ENCODE measurements at regions not wholly inside any gene's neighbourhood (a gene's known extent, or its start where the extent isn't known, plus 50 kb on each side); places are given as distances from the start of the nearest gene placed in this dataset.
"Not testable (repeated sequence)": the region's sequence is repeated elsewhere in the genome, so short reads cannot be mapped to it uniquely, and the experiment has no call there.

- CTCF ChIA-PET = interaction anchor here (0.8 to 2.5 kb wide), 2 partner anchors 23 to 433 kb away, joined by 4 to 9 read pairs; no protein-coding TSS in a partner anchor
- 100% methylated on average over 2 of the region's 4 CpGs for WGBS (ENCODE audit: insufficient coverage)
These were observed 304.6 kb downstream of the MTX2 start for GRCh38 chr2:176573612-176574483.

GRCh38 chr2:176574484-176575236, 305.4 kb downstream of the MTX2 start:
- 100% methylated on average over 4 of the region's 9 CpGs for WGBS (ENCODE audit: insufficient coverage)
- Histone ChIP-seq H3K4me1 (ENCODE audit: control extremely low read depth in 1 of 4, control insufficient read depth in 4 of 4, insufficient read depth in 4 of 4, low read length in 3 of 4) (peaks cover 0 to 6% (median 5%) of the 10 kb centered on the region in 4 experiments), H3K27me3 (replicated peaks in 2 of 5; ENCODE audit: control insufficient read depth in 4 of 5, insufficient read depth in 5 of 5, low read length in 4 of 5) (peaks cover 0 to 3% (median 1%) of the 10 kb centered on the region in 5 experiments), H3K9me3 (ENCODE audit: control extremely low read depth in 1 of 5, control insufficient read depth in 4 of 5, insufficient read depth in 2 of 5, low read depth in 1 of 5, low read length in 4 of 5) (no peaks in the 10 kb centered on the region), H3K4me3 (ENCODE audit: control insufficient read depth in 1 of 7, extremely low read depth in 1 of 7, insufficient read depth in 4 of 7, low read depth in 2 of 7, low read length in 6 of 7) (no peak overlapping the region), H3K27ac (ENCODE audit: insufficient read depth in 1 of 2, low read depth in 1 of 2, low read length in 2 of 2, poor library complexity in 1 of 2, severe bottlenecking in 2 of 2) (no peak overlapping the region), H3K36me3 (ENCODE audit: control insufficient read depth in 4 of 4, insufficient read depth in 4 of 4, low read length in 3 of 4) (no peaks in the 10 kb centered on the region)
- CTCF ChIA-PET = interaction anchor here (0.8 to 2.5 kb wide), 2 partner anchors 23 to 434 kb away, joined by 4 to 9 read pairs; no protein-coding TSS in a partner anchor
- POLR2A ChIA-PET = no interaction called here
- no peak for DNase-seq

More at GRCh38 chr2:176573612-176574483, 304.6 kb downstream of the MTX2 start:
- Histone ChIP-seq H3K27me3 (replicated peaks in 2 of 5; ENCODE audit: control insufficient read depth in 4 of 5, insufficient read depth in 5 of 5, low read length in 4 of 5) (peaks cover 0 to 6% (median 1%) of the 10 kb centered on the region in 5 experiments), H3K9me3 (ENCODE audit: control extremely low read depth in 1 of 5, control insufficient read depth in 4 of 5, insufficient read depth in 2 of 5, low read depth in 1 of 5, low read length in 4 of 5) (no peaks in the 10 kb centered on the region), H3K27ac (ENCODE audit: insufficient read depth in 1 of 2, low read depth in 1 of 2, low read length in 2 of 2, poor library complexity in 1 of 2, severe bottlenecking in 2 of 2) (no peak overlapping the region), H3K4me1 (ENCODE audit: control extremely low read depth in 1 of 4, control insufficient read depth in 4 of 4, insufficient read depth in 4 of 4, low read length in 3 of 4) (peaks cover 0 to 6% (median 5%) of the 10 kb centered on the region in 4 experiments), H3K4me3 (ENCODE audit: control insufficient read depth in 1 of 7, extremely low read depth in 1 of 7, insufficient read depth in 4 of 7, low read depth in 2 of 7, low read length in 6 of 7) (no peak overlapping the region), H3K36me3 (ENCODE audit: control insufficient read depth in 4 of 4, insufficient read depth in 4 of 4, low read length in 3 of 4) (no peaks in the 10 kb centered on the region)
- no peak for DNase-seq
- POLR2A ChIA-PET = no interaction called here

- POLR2A ChIA-PET = no interaction called here
- H3K4me3 ChIP-seq (ENCODE audit: control insufficient read depth in 1 of 7, extremely low read depth in 1 of 7, insufficient read depth in 4 of 7, low read depth in 2 of 7, low read length in 6 of 7) = no peak overlapping the region
- H3K36me3 ChIP-seq (ENCODE audit: control insufficient read depth in 4 of 4, insufficient read depth in 4 of 4, low read length in 3 of 4) = no peaks in the 10 kb centered on the region
- no peak overlapping the region for H3K27ac ChIP-seq (ENCODE audit: insufficient read depth in 1 of 2, low read depth in 1 of 2, low read length in 2 of 2, poor library complexity in 1 of 2, severe bottlenecking in 2 of 2)
- H3K27me3 ChIP-seq (replicated peaks in 2 of 5; ENCODE audit: control insufficient read depth in 4 of 5, insufficient read depth in 5 of 5, low read length in 4 of 5) = peaks cover 0 to 4% (median 1%) of the 10 kb centered on the region in 5 experiments
- H3K9me3 ChIP-seq (ENCODE audit: control extremely low read depth in 1 of 5, control insufficient read depth in 4 of 5, insufficient read depth in 2 of 5, low read depth in 1 of 5, low read length in 4 of 5) = no peaks in the 10 kb centered on the region
- H3K4me1 ChIP-seq (ENCODE audit: control extremely low read depth in 1 of 4, control insufficient read depth in 4 of 4, insufficient read depth in 4 of 4, low read length in 3 of 4) = peaks cover 0 to 6% (median 5%) of the 10 kb centered on the region in 4 experiments
- DNase-seq = no peak
- 97% methylated on average over 5 of the region's 6 CpGs for WGBS (ENCODE audit: insufficient coverage)
- CTCF ChIA-PET = interaction anchor here (2.5 kb wide), 1 partner anchor 435 kb away, joined by 9 read pairs; no protein-coding TSS in a partner anchor
These were observed 306.0 kb downstream of the MTX2 start for GRCh38 chr2:176575237-176575744.

- no peak overlapping the region for H3K4me3 ChIP-seq (ENCODE audit: control insufficient read depth in 1 of 7, extremely low read depth in 1 of 7, insufficient read depth in 4 of 7, low read depth in 2 of 7, low read length in 6 of 7)
- H3K27me3 ChIP-seq (replicated peaks in 2 of 5; ENCODE audit: control insufficient read depth in 4 of 5, insufficient read depth in 5 of 5, low read length in 4 of 5) = peaks cover 0 to 10% (median 2%) of the 10 kb centered on the region in 5 experiments
- ChIA-PET CTCF (interaction anchor here (1.6 kb wide), 1 partner anchor 16 kb away, joined by 3 read pairs; no protein-coding TSS in a partner anchor), POLR2A (no interaction called here)
- H3K27ac ChIP-seq (ENCODE audit: insufficient read depth in 1 of 2, low read depth in 1 of 2, low read length in 2 of 2, poor library complexity in 1 of 2, severe bottlenecking in 2 of 2) = no peak overlapping the region
- H3K9me3 ChIP-seq (ENCODE audit: control extremely low read depth in 1 of 5, control insufficient read depth in 4 of 5, insufficient read depth in 2 of 5, low read depth in 1 of 5, low read length in 4 of 5) = no peaks in the 10 kb centered on the region
- DNase-seq = no peak
- WGBS (ENCODE audit: insufficient coverage) = no CpG with 5 or more reads among the region's 1 CpG
- no peaks in the 10 kb centered on the region for H3K36me3 ChIP-seq (ENCODE audit: control insufficient read depth in 4 of 4, insufficient read depth in 4 of 4, low read length in 3 of 4)
- peaks cover 0 to 6% (median 5%) of the 10 kb centered on the region in 4 experiments for H3K4me1 ChIP-seq (ENCODE audit: control extremely low read depth in 1 of 4, control insufficient read depth in 4 of 4, insufficient read depth in 4 of 4, low read length in 3 of 4)
These were observed 307.8 kb downstream of the MTX2 start for GRCh38 chr2:176577054-176577453.

- not testable (repeated sequence) for DNase-seq; H3K9me3 ChIP-seq (ENCODE audit: control extremely low read depth in 1 of 5, control insufficient read depth in 4 of 5, insufficient read depth in 2 of 5, low read depth in 1 of 5, low read length in 4 of 5); H3K27ac ChIP-seq (ENCODE audit: insufficient read depth in 1 of 2, low read depth in 1 of 2, low read length in 2 of 2, poor library complexity in 1 of 2, severe bottlenecking in 2 of 2); H3K36me3 ChIP-seq (ENCODE audit: control insufficient read depth in 4 of 4, insufficient read depth in 4 of 4, low read length in 3 of 4); H3K4me3 ChIP-seq (ENCODE audit: control insufficient read depth in 1 of 7, extremely low read depth in 1 of 7, insufficient read depth in 4 of 7, low read depth in 2 of 7, low read length in 6 of 7); H3K4me1 ChIP-seq (ENCODE audit: control extremely low read depth in 1 of 4, control insufficient read depth in 4 of 4, insufficient read depth in 4 of 4, low read length in 3 of 4)
- ChIA-PET CTCF (interaction anchor here (1.6 kb wide), 1 partner anchor 18 kb away, joined by 3 read pairs; no protein-coding TSS in a partner anchor), POLR2A (interaction anchor here (0.5 kb wide), 1 partner anchor 34 kb away, joined by 3 read pairs; no protein-coding TSS in a partner anchor)
- H3K27me3 ChIP-seq (replicated peaks in 2 of 5; ENCODE audit: control insufficient read depth in 4 of 5, insufficient read depth in 5 of 5, low read length in 4 of 5) = peaks cover 0 to 10% (median 5%) of the 10 kb centered on the region in 5 experiments
- no CpG with 5 or more reads among the region's 4 CpGs for WGBS (ENCODE audit: insufficient coverage)
These were observed 309.1 kb downstream of the MTX2 start for GRCh38 chr2:176578292-176578691.

GRCh38 chr2:176579608-176580007, 310.4 kb downstream of the MTX2 start:
- WGBS (ENCODE audit: insufficient coverage) = 95% methylated on average over 6 of the region's 6 CpGs
- CTCF ChIA-PET = no interaction called here

More at GRCh38 chr2:176579608-176580007, 310.4 kb downstream of the MTX2 start:
- POLR2A ChIA-PET = interaction anchor here (1.0 kb wide), 1 partner anchor 9 kb away, joined by 3 read pairs; no protein-coding TSS in a partner anchor
- H3K4me3 ChIP-seq (ENCODE audit: control insufficient read depth in 1 of 7, extremely low read depth in 1 of 7, insufficient read depth in 4 of 7, low read depth in 2 of 7, low read length in 6 of 7) = no peak overlapping the region
- no peaks in the 10 kb centered on the region for H3K4me1 ChIP-seq (ENCODE audit: control extremely low read depth in 1 of 4, control insufficient read depth in 4 of 4, insufficient read depth in 4 of 4, low read length in 3 of 4)
- no peak overlapping the region for H3K27ac ChIP-seq (ENCODE audit: insufficient read depth in 1 of 2, low read depth in 1 of 2, low read length in 2 of 2, poor library complexity in 1 of 2, severe bottlenecking in 2 of 2)
- DNase-seq = no peak
- no peaks in the 10 kb centered on the region for H3K36me3 ChIP-seq (ENCODE audit: control insufficient read depth in 4 of 4, insufficient read depth in 4 of 4, low read length in 3 of 4)
- H3K27me3 ChIP-seq (replicated peaks in 2 of 5; ENCODE audit: control insufficient read depth in 4 of 5, insufficient read depth in 5 of 5, low read length in 4 of 5) = peaks cover 0 to 14% (median 13%) of the 10 kb centered on the region in 5 experiments
- no peaks in the 10 kb centered on the region for H3K9me3 ChIP-seq (ENCODE audit: control extremely low read depth in 1 of 5, control insufficient read depth in 4 of 5, insufficient read depth in 2 of 5, low read depth in 1 of 5, low read length in 4 of 5)
